RWPE1 (cell line): ENCODE measurements at regions not wholly inside any gene's neighbourhood (a gene's known extent, or its start where the extent isn't known, plus 50 kb on each side); places are given as distances from the start of the nearest gene placed in this dataset.
A peak's percentile ranks its signal among the peaks of the same experiment; 100 is the strongest.

Source experiments
- CTCF ChIA-PET: fragments of 350-600 bp; sonication (Branson Sonifier 250); formaldehyde crosslinking; extraction: SDS; loops from one replicate; lab custom pipeline; 2021; lab: Yijun Ruan, JAX
- POLR2A ChIA-PET: fragments of 400-600 bp; formaldehyde crosslinking; extraction: SDS; loops from one replicate; lab custom pipeline; 2020; ENCODE audit warnings: antibody characterized with exemption; ENCODE audit not compliant: low non-redundant PET; lab: Yijun Ruan, JAX
- DNase-seq: peaks from one replicate; pipeline ENCODE4 v3.0.0; 2012; ENCODE audit warnings: low spot score
- H3K27ac ChIP-seq: fragments of 450-650 bp; 2 replicates; pipeline ENCODE4 v1.5.1; 2017
- TF ChIP-seq, protein P1 (sequence below): fragments of 450-650 bp; conservative IDR thresholded peaks from 2 replicates; pipeline ENCODE4 v1.5.1; 2017; ENCODE audit warnings: low read depth, mild to moderate bottlenecking

DNA sequence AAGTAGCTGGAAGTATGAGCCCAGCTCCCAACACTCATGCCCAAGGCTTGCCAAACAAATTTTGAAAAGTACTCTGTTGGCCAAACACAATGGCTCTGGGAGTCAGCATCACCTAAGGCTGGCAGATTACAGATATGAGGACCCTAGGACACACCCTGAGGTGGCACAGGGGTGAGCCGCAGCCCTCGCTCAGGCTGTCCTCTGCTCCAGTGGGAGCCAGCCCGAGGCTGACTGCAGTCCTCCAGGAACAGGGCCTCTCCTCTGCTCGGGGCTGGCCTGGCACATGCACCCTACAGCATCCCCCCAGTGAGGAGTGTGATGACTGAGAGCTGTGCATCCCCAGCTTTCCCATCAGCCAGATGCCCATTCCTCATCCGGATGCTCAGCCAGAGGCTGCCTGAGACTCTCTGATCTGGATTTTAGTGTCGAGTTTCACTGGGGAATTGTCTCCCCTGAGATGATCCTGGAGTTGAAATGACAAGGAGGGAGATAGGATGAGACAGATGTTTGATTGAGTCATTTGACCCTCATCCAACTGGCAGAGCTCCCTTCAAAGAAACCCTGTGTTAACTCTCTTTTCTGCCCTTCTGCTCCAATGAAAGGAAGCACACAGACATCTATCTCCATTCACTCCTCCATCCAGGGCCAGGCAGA, 269.3 kb upstream of the NCKAP5 start:
- ChIA-PET POLR2A (no interaction called here), CTCF (no interaction called here)
- TF ChIP-seq, protein P1, sequence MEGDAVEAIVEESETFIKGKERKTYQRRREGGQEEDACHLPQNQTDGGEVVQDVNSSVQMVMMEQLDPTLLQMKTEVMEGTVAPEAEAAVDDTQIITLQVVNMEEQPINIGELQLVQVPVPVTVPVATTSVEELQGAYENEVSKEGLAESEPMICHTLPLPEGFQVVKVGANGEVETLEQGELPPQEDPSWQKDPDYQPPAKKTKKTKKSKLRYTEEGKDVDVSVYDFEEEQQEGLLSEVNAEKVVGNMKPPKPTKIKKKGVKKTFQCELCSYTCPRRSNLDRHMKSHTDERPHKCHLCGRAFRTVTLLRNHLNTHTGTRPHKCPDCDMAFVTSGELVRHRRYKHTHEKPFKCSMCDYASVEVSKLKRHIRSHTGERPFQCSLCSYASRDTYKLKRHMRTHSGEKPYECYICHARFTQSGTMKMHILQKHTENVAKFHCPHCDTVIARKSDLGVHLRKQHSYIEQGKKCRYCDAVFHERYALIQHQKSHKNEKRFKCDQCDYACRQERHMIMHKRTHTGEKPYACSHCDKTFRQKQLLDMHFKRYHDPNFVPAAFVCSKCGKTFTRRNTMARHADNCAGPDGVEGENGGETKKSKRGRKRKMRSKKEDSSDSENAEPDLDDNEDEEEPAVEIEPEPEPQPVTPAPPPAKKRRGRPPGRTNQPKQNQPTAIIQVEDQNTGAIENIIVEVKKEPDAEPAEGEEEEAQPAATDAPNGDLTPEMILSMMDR, result no peak
- H3K27ac ChIP-seq, result no peak overlapping the region
- DNase-seq, result no peak

DNA sequence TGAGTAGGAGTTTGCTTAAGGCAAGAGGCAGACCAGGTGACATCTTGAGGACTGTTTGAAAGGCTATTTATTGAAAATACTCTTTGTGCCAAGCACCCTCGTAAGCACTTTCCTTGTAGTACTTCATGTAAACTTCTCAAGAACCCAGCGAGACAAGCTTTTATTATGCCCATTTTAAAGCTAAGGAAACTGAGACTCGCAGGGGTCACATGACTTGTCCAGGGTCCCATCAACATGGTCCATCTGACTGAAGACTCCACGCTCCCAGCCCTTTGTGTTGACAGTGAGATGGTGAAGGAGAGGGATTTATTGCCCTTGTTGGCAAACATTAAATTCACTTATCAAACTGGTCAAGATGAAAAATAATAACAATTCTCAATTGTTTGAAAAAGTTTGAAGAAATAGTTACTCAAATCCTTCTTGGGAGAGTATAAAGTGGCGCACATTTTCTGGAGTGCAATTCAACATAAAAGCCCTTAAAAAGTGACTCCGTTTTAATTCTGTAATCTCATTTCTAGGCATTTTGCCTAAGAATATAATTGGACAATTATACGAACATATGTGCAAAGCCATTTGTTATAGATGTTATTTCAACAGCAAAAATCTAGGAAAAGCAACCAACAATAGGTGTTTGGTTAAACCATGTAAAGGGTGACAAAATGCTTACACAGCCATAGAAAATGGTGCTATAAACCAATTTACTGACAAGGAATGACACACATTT, 270.5 kb upstream of the NCKAP5 start:
- POLR2A ChIA-PET, result no interaction called here
- TF ChIP-seq, protein P1, result no peak
- no peak overlapping the region for H3K27ac ChIP-seq
- CTCF ChIA-PET, result interaction anchor here (0.6 kb wide), 1 partner anchor 219 kb away, joined by 4 read pairs; no protein-coding TSS in a partner anchor
- DNase-seq, result no peak

DNA sequence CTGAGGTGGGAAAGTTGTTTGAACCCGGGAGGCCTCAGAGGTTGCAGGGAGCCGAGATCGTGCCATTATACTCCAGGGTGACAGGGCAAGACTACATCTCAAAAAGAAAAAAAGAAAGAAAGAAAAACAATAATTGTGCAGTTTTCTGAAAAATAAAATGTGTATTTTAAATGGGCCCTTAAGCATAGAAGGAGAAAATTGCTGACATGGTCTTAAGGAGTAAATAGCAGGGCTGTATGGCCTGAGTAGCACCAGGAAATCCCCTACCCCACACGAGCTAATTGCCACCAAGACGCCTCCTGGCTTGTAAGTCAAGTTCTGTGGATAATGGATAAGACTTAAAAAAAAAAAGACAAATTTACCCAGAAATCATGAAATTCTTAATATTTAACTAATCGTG, 271.4 kb upstream of the NCKAP5 start:
- no peak for DNase-seq
- TF ChIP-seq, protein P1, result no peak
- ChIA-PET POLR2A (no interaction called here), CTCF (interaction anchor here (0.6 kb wide), 2 partner anchors 220 to 272 kb away, joined by 3 to 4 read pairs; partner anchors contain the start of gene NCKAP5)
- H3K27ac ChIP-seq, result no peak overlapping the region

DNA sequence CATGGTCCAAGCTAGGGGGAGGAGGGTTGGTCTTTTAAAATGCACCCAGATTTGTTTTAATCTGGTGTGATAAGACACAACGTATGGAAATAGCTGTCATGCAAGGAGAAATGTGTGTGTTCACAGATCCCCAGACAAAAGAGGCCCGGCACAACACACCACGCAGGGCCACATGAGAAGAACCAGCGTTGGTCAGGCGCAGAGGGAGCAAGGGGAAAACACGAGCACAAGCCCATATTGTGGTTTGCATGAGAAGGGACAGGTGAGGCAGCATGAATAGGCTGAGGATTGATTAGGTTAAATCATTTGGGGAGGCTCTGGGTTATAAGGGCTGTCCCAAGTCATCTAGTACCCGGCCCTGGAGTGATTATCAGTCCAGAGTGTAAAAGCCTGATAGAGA, 272.5 kb upstream of the NCKAP5 start:
- DNase-seq, result no peak
- TF ChIP-seq, protein P1, result no peak
- peak overlapping the region; percentile 70; the same call in 1 of the 2 replicates for H3K27ac ChIP-seq
- POLR2A ChIA-PET, result no interaction called here
- CTCF ChIA-PET, result interaction anchor here (0.5 kb wide), 1 partner anchor 40 kb away, joined by 4 read pairs; no protein-coding TSS in a partner anchor

DNA sequence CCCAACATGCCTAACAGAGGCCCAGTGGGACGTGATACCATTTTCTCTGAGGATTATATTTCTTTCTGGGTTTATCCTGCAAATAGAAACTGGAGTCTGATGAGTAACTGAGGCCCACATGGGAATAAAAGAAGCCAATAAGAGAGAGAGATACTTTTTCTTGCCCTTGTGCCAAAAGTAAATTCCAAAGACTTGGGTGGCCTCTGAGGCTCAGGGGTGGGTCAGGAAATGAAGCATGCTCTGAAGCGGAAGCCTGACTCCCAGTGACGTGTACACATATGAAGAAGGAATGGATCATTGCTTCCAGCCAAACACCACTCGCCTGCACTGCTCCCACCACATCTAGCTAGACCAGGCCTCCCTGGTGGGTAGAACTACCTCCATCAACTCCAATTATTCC, 273.6 kb upstream of the NCKAP5 start:
- ChIA-PET POLR2A (no interaction called here), CTCF (interaction anchor here (0.6 kb wide), 2 partner anchors 44 to 1665 kb away, joined by 3 to 5 read pairs; no protein-coding TSS in a partner anchor)
- DNase-seq, result peak; percentile 83
- TF ChIP-seq, protein P1, result no peak
- H3K27ac ChIP-seq, result peak overlapping the region; percentile 70; the same call in 1 of the 2 replicates

DNA sequence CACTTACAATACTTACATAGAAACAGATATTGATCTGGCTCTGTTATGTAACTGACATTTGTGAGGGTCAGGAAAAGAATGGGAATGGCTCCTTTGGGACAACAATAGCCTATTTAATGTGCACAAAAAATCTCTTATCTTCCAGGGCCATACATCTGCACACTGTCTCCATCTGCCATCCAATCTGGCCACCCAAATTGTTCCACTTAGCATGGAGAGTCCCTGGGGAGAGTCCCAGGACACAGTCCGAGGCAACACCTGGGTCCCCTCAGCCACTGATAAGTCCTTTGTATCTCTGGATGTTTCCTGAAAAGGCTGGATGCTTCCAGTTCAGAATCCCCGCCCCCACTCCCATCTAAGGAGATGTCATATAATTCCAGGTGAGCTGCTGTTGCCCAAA, 274.2 kb upstream of the NCKAP5 start:
- no peak for DNase-seq
- ChIA-PET CTCF (interaction anchor here (0.6 kb wide), 1 partner anchor 45 kb away, joined by 3 read pairs; no protein-coding TSS in a partner anchor), POLR2A (no interaction called here)
- TF ChIP-seq, protein P1, result no peak
- no peak overlapping the region for H3K27ac ChIP-seq
